ENCODE measurements at regions not wholly inside any gene's neighbourhood (a gene's known extent, or its start where the extent isn't known, plus 50 kb on each side); places are given as distances from the start of the nearest gene placed in this dataset.

DNA sequence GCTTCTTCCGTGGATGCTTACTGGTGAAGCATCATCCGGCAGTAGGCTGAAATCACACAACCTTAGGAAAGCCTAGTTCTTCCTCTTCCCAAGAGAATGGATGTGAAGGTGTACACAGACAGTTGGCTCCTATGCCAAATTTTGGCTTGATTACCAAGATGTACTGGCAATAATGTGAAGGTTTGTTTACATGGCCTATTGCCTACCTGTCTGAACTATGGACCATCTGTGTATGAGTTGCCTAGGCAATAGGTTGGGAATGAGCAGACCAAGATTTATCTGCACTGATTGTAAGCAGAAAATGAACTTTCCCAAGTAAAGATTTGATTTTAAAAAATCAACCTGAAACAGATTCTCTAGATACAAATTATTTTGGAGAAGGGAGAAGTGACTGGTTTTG lies 325.9 kb upstream of the SORCS1 start:
- TF ChIP-seq, protein P1, sequence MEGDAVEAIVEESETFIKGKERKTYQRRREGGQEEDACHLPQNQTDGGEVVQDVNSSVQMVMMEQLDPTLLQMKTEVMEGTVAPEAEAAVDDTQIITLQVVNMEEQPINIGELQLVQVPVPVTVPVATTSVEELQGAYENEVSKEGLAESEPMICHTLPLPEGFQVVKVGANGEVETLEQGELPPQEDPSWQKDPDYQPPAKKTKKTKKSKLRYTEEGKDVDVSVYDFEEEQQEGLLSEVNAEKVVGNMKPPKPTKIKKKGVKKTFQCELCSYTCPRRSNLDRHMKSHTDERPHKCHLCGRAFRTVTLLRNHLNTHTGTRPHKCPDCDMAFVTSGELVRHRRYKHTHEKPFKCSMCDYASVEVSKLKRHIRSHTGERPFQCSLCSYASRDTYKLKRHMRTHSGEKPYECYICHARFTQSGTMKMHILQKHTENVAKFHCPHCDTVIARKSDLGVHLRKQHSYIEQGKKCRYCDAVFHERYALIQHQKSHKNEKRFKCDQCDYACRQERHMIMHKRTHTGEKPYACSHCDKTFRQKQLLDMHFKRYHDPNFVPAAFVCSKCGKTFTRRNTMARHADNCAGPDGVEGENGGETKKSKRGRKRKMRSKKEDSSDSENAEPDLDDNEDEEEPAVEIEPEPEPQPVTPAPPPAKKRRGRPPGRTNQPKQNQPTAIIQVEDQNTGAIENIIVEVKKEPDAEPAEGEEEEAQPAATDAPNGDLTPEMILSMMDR (conservative IDR thresholded peaks at IDR 0.05; ENCODE audit: low read length), result no peak
- no peak for TF ChIP-seq EZH2phosphoT487 (IDR thresholded peaks at IDR 0.05; ENCODE audit: borderline replicate concordance)

Measured in Loucy (cell line).